HepG2 (cell line): ENCODE measurements at regions not wholly inside any gene's neighbourhood (a gene's known extent, or its start where the extent isn't known, plus 50 kb on each side); places are given as distances from the start of the nearest gene placed in this dataset.
A peak's percentile ranks its signal among the peaks of the same experiment; 100 is the strongest.

Experiments used
- CC2D1A ChIP-seq: sonication (generic); formaldehyde crosslinking; IDR thresholded peaks from 2 replicates; pipeline ENCODE4 v1.8.1; 2023; ENCODE audit warnings: mild to moderate bottlenecking, missing genetic modification reagents
- DNMT3B ChIP-seq: conservative IDR thresholded peaks from 2 replicates; pipeline ENCODE4 v1.6.1; 2016; ENCODE audit warnings: missing biosample characterization, control low read depth
- HNF4A ChIP-seq: sonication (generic); formaldehyde crosslinking; IDR thresholded peaks from 2 replicates; pipeline ENCODE4 v1.4.0; 2020; ENCODE audit warnings: missing genetic modification reagents
- NPAS2 ChIP-seq: sonication (generic); formaldehyde crosslinking; IDR thresholded peaks from 2 replicates; pipeline ENCODE4 v1.8.0; 2022; ENCODE audit warnings: mild to moderate bottlenecking, missing genetic modification reagents, borderline replicate concordance
- TAF15 ChIP-seq: fragments of 200-400 bp; formaldehyde crosslinking; IDR thresholded peaks from one replicate; pipeline ENCODE4 v1.6.1; 2018; ENCODE audit warnings: mild to moderate bottlenecking, low read depth, low read length; ENCODE audit not compliant: poor library complexity, severe bottlenecking
- TARDBP ChIP-seq: sonication (generic); formaldehyde crosslinking; IDR thresholded peaks from 2 replicates; pipeline ENCODE4 v1.8.0; 2022; ENCODE audit warnings: mild to moderate bottlenecking, missing genetic modification reagents
- ZBTB20 ChIP-seq: sonication (generic); formaldehyde crosslinking; IDR thresholded peaks from 2 replicates; pipeline ENCODE4 v1.8.1; 2023; ENCODE audit warnings: missing genetic modification reagents, low read depth, mild to moderate bottlenecking, borderline replicate concordance
- ZFP36L1 ChIP-seq: sonication (generic); formaldehyde crosslinking; IDR thresholded peaks from 2 replicates; pipeline ENCODE4 v1.8.0; 2022; ENCODE audit warnings: mild to moderate bottlenecking, missing genetic modification reagents, moderate library complexity
- ZNF274 ChIP-seq: sonication (generic); formaldehyde crosslinking; IDR thresholded peaks from 2 replicates; pipeline ENCODE4 v1.5.1; 2020; ENCODE audit warnings: mild to moderate bottlenecking, missing genetic modification reagents
- ZNF333 ChIP-seq: sonication (generic); formaldehyde crosslinking; IDR thresholded peaks from 2 replicates; pipeline ENCODE4 v1.4.0; 2020; ENCODE audit warnings: mild to moderate bottlenecking, missing genetic modification reagents, borderline replicate concordance
- ZNF782 ChIP-seq: sonication (generic); formaldehyde crosslinking; IDR thresholded peaks from 2 replicates; pipeline ENCODE4 v1.4.0; 2020; ENCODE audit warnings: missing genetic modification reagents, mild to moderate bottlenecking, borderline replicate concordance
- ZSCAN20 ChIP-seq: sonication (generic); formaldehyde crosslinking; IDR thresholded peaks from 2 replicates; pipeline ENCODE4 v1.4.0; 2020; ENCODE audit warnings: missing genetic modification reagents, mild to moderate bottlenecking, borderline replicate concordance
- TF ChIP-seq, protein P1 (sequence below): sonication (generic); formaldehyde crosslinking; IDR thresholded peaks from 2 replicates; pipeline ENCODE4 v1.4.0; 2020; ENCODE audit warnings: missing genetic modification reagents
- TF ChIP-seq, protein P2 (sequence below): IDR thresholded peaks from 2 replicates; pipeline ENCODE4 v1.6.1; 2016; ENCODE audit warnings: control low read depth
- TF ChIP-seq, protein P3 (sequence below): sonication (generic); formaldehyde crosslinking; conservative IDR thresholded peaks from 2 replicates; pipeline ENCODE4 v1.4.0; 2020; ENCODE audit warnings: mild to moderate bottlenecking, missing genetic modification reagents, moderate library complexity
- TF ChIP-seq, protein P4 (sequence below): IDR thresholded peaks from 2 replicates; pipeline ENCODE4 v1.6.1; 2016; ENCODE audit warnings: low read depth

DNA sequence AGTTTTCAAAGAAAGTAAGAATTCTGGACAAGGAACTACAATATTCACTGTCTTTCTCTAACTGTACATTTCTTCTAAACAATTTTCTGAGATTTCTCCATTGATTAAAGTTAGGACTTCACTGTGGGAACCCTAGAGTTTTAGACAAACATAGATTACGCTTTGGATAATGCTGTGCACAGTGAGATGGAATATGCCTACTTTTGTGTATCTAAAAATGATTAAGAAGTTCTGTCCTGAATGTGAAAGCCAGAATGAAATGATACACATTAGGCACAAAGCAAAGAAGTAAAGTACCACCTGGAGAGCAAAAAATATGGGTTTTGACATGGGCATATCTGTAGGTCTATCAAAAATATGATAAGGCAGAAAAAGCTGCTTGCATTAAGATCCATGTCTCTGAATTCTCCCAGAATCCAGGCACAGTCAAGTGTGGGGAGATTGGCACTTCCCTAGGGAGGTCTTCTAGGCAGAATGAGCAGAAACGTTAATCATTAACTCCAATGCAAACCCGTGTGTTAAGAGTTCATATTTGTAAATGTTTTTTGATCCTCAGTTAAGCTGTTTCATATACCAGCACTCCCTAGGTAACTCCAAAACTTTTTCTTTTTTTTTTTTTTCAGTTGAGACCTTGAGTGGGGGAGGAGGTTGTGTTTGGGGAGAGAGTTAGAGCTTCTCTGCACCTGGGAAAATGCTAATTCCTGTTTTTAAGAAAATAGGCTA lies 467.1 kb downstream of the LMO4 start (continued):
- no peak for TF ChIP-seq ZNF782 (CRISPR knock-in tag)
- TF ChIP-seq ZNF333 (CRISPR knock-in tag), result no peak
- TF ChIP-seq, protein P1, sequence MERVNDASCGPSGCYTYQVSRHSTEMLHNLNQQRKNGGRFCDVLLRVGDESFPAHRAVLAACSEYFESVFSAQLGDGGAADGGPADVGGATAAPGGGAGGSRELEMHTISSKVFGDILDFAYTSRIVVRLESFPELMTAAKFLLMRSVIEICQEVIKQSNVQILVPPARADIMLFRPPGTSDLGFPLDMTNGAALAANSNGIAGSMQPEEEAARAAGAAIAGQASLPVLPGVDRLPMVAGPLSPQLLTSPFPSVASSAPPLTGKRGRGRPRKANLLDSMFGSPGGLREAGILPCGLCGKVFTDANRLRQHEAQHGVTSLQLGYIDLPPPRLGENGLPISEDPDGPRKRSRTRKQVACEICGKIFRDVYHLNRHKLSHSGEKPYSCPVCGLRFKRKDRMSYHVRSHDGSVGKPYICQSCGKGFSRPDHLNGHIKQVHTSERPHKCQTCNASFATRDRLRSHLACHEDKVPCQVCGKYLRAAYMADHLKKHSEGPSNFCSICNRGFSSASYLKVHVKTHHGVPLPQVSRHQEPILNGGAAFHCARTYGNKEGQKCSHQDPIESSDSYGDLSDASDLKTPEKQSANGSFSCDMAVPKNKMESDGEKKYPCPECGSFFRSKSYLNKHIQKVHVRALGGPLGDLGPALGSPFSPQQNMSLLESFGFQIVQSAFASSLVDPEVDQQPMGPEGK (CRISPR knock-in tag), result no peak
- TF ChIP-seq ZSCAN20 (CRISPR knock-in tag), result no peak
- TF ChIP-seq ZFP36L1 (CRISPR knock-in tag), result no peak
- no peak for TF ChIP-seq CC2D1A (CRISPR knock-in tag)
- no peak for TF ChIP-seq ZBTB20 (CRISPR knock-in tag)
- TF ChIP-seq DNMT3B (CRISPR knock-in tag), result 0 out of 2 replicates have a peak, but pooled peaks have one; percentile 17
- no peak for TF ChIP-seq NPAS2
- no peak for TF ChIP-seq TAF15
- TF ChIP-seq HNF4A (CRISPR knock-in tag), result peak; percentile 39
- no peak for TF ChIP-seq ZNF274 (CRISPR knock-in tag)
- TF ChIP-seq, protein P2, sequence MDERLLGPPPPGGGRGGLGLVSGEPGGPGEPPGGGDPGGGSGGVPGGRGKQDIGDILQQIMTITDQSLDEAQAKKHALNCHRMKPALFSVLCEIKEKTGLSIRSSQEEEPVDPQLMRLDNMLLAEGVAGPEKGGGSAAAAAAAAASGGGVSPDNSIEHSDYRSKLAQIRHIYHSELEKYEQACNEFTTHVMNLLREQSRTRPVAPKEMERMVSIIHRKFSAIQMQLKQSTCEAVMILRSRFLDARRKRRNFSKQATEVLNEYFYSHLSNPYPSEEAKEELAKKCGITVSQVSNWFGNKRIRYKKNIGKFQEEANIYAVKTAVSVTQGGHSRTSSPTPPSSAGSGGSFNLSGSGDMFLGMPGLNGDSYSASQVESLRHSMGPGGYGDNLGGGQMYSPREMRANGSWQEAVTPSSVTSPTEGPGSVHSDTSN (CRISPR knock-in tag), result peak; percentile 48; the same call in 1 of the 2 replicates
- TF ChIP-seq, protein P3, sequence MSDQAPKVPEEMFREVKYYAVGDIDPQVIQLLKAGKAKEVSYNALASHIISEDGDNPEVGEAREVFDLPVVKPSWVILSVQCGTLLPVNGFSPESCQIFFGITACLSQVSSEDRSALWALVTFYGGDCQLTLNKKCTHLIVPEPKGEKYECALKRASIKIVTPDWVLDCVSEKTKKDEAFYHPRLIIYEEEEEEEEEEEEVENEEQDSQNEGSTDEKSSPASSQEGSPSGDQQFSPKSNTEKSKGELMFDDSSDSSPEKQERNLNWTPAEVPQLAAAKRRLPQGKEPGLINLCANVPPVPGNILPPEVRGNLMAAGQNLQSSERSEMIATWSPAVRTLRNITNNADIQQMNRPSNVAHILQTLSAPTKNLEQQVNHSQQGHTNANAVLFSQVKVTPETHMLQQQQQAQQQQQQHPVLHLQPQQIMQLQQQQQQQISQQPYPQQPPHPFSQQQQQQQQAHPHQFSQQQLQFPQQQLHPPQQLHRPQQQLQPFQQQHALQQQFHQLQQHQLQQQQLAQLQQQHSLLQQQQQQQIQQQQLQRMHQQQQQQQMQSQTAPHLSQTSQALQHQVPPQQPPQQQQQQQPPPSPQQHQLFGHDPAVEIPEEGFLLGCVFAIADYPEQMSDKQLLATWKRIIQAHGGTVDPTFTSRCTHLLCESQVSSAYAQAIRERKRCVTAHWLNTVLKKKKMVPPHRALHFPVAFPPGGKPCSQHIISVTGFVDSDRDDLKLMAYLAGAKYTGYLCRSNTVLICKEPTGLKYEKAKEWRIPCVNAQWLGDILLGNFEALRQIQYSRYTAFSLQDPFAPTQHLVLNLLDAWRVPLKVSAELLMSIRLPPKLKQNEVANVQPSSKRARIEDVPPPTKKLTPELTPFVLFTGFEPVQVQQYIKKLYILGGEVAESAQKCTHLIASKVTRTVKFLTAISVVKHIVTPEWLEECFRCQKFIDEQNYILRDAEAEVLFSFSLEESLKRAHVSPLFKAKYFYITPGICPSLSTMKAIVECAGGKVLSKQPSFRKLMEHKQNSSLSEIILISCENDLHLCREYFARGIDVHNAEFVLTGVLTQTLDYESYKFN (CRISPR knock-in tag), result peak; percentile 90
- TF ChIP-seq TARDBP (CRISPR knock-in tag), result peak; percentile 56; the same call in 1 of the 2 replicates
- TF ChIP-seq, protein P4, sequence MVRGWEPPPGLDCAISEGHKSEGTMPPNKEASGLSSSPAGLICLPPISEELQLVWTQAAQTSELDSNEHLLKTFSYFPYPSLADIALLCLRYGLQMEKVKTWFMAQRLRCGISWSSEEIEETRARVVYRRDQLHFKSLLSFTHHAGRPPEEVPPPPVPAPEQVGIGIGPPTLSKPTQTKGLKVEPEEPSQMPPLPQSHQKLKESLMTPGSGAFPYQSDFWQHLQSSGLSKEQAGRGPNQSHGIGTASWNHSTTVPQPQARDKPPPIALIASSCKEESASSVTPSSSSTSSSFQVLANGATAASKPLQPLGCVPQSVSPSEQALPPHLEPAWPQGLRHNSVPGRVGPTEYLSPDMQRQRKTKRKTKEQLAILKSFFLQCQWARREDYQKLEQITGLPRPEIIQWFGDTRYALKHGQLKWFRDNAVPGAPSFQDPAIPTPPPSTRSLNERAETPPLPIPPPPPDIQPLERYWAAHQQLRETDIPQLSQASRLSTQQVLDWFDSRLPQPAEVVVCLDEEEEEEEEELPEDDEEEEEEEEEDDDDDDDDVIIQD (CRISPR knock-in tag), result peak; percentile 55; the same call in 1 of the 2 replicates
